NK-92 treated with Interleukin-12 subunit alpha and Interleukin-12 subunit beta, amount 100 ng/mL, for 24 hours (cell line): ENCODE measurements at regions not wholly inside any gene's neighbourhood (a gene's known extent, or its start where the extent isn't known, plus 50 kb on each side); places are given as distances from the start of the nearest gene placed in this dataset.
"Not testable (repeated sequence)": the region's sequence is repeated elsewhere in the genome, so short reads cannot be mapped to it uniquely, and the experiment has no call there.

Experiments used
- DNase-seq: peaks from one replicate; lab custom pipeline; 2025; lab: John Stamatoyannopoulos, UW

- DNase-seq = no peak
Measured at GRCh38 chr19:31529121-31529520, 179.9 kb upstream of the TSHZ3 start.

DNA sequence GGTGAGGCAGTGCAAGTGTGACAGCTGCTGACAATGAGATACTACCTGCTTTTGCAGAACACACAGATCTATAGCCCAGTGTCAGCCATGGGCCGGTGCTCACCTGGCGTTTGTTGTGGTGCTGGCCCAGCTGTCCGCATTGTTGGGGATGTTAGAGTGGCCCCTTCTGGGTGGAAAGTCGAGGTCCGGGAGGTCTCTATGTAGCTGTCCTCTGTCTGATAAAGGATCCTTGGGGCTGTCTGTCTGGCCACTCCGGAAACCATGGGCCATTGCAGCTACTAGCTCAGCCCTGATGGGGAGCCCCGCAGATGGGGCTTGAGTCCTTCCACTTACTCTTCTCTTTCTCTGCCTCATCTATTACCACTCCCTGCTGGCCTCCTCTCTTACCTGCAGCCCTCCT lies 181.5 kb upstream of the TSHZ3 start:
- no peak for DNase-seq

- DNase-seq = no peak
Measured at GRCh38 chr19:31531326-31531725, 182.1 kb upstream of the TSHZ3 start.

GRCh38 chr19:31532034-31532433 lies 182.8 kb upstream of the TSHZ3 start:
- no peak for DNase-seq

GRCh38 chr19:31533114-31533513 lies 183.9 kb upstream of the TSHZ3 start:
- DNase-seq = no peak

- DNase-seq = no peak
Measured at GRCh38 chr19:31534231-31534630, 185.0 kb upstream of the TSHZ3 start.

- no peak for DNase-seq
Measured at GRCh38 chr19:31534786-31535657, 185.8 kb upstream of the TSHZ3 start.

- DNase-seq = no peak
Measured at GRCh38 chr19:31535691-31536460, 186.6 kb upstream of the TSHZ3 start.

- no peak for DNase-seq
Measured at GRCh38 chr19:31537136-31537535, 187.9 kb upstream of the TSHZ3 start.

DNA sequence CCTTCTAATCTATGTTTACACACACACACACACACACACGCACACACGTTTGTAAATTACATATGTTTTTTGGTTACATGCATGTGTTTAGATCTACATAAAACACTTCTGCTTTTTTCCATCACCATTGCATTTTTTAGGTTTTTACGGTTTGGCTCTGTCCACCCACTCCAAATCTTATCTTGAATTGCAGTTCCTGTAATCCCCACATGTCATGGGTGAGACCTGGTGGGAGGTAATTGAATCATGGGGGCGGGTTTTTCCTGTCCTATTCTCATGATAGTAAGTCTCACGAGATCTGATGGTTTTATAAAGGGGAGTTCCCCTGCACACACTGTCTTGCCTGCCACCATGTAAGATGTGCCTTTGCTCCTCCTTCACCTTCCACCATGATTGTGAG lies 188.7 kb upstream of the TSHZ3 start:
- DNase-seq = not testable (repeated sequence)

DNA sequence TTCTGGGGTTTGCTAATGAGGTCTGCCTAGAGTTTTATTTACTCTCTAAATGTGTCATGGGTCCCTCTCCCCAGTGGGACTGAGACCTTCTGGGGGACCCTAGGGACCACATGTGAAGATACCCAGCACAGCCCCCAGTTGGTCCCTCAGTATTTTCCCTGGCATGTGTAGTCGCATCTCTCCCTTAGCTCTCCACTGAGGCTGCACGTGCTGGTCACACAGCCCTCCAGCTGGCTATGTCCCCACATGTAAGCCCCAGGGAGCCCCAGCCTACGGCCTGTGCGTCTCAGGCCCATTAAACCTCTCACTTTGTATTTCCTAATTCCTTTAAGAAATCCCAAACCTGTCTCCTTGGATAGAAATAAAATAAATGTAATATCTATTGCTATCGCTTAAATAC lies 189.6 kb upstream of the TSHZ3 start:
- no peak for DNase-seq

- no peak for DNase-seq
Measured at GRCh38 chr19:31539386-31539785, 190.2 kb upstream of the TSHZ3 start.

GRCh38 chr19:31541396-31541795 lies 192.2 kb upstream of the TSHZ3 start:
- DNase-seq = no peak

DNA sequence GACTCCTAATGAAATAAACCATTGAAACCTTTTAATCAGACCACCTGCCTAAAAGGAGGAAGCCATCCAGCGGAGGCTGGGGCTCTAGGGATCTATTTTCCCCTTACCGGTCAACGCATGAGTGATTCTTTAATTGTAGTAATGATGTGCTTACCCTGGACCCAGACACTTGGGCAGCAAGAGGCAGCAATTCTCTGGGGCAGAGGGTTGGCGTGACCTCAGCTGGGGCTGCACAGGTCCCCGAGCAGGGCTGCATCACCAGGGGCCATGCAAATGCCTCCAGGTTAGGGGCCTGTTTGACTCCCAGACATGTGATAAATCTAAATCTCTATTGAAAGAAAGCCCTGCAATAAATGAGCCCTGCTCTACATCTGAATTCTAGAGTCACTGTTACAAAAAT lies 194.2 kb upstream of the TSHZ3 start:
- DNase-seq = no peak

GRCh38 chr19:31545777-31546176 lies 196.5 kb upstream of the TSHZ3 start:
- DNase-seq = no peak

DNA sequence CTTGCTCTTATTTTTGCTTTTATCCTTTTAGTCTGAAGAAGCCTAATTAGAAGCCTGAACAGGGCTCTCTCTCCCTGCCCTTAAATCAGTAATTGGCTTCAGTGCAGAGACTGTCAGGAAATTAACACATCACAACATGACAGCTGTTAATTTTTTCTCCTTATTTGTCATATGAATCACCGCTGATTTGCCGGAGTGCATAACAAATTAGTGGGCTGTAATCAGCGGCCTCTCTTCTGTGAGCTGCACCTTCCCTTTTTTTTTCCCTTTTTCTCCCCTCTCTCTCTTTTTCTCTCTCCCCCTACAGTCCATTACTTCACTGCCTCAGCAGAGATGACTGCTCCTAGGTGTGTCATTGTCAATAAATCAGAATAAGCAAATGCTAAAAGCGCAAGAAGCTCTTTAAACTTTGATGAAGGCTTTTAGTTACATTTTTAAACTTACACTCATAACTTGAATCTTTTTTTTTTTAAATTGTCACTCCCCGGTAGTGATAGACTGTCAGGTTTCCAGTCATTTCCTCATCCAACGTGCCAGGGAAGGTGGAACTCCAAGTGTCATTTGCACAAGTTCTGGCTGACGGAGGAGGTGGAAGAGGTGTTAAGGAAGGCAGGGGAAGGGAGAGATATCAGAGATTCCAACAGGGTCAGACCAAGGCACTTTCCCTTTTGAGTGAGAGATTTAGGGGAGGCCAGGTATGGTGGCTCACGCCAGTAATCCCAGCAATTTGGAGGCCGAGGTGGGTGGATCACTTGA lies 197.1 kb upstream of the TSHZ3 start:
- no peak for DNase-seq

DNA sequence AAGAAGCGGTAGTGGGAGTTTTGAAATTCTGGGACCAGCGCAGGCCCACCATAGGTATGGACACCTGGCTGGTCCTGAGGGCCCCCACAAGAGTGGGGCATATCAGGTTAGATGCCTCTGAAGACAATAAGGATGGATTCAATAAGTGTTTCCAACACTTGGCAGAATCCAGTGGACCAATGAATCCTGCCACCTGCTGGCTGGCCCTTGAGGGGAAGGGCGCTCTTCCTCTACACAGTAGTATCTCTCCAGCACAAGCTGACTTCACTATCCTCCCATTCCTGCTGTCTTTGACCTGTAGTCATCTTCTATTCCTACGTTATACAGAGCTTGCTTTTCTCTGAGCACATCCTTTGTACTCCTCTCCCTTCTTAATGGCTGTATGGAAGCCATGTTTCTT lies 199.7 kb upstream of the TSHZ3 start:
- DNase-seq = no peak

GRCh38 chr19:31553112-31553845 lies 204.0 kb upstream of the TSHZ3 start:
- no peak for DNase-seq

- DNase-seq = no peak
Measured at GRCh38 chr19:31553846-31554215, 204.6 kb upstream of the TSHZ3 start.

GRCh38 chr19:31554360-31554759 lies 205.1 kb upstream of the TSHZ3 start:
- no peak for DNase-seq

DNA sequence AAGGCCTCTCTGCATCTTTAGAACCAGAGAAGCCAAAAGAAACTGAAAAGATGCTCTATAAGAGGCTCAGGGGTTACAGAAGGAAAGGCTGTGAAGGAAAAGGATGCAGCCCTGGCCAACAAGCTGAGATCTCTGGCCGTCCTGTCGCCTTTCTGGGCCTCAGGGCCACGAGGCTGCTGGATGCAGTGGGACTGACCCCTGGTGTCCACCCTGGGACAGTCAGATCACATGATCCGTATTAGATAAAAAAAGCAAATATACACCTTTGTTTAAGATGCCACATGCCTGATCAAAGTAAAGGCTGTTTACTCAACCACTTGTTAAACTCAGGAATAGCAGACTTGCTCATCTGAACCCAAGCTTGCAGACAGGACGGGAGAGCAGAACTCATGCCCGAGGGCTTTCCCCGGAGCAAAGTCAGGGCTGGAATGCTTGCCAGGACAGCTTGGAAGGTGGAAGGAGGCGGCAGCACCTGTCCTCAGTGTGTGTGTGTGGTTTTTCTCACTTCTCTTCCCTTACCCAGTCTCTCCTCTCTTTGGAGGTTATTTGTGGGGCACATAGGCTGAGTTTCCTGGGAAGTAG lies 206.5 kb upstream of the TSHZ3 start:
- DNase-seq = no peak

- no peak for DNase-seq
Measured at GRCh38 chr19:31559494-31559893, 210.3 kb upstream of the TSHZ3 start.
